ENCODE measurements at regions not wholly inside any gene's neighbourhood (a gene's known extent, or its start where the extent isn't known, plus 50 kb on each side); places are given as distances from the start of the nearest gene placed in this dataset.
"Not testable (repeated sequence)": the region's sequence is repeated elsewhere in the genome, so short reads cannot be mapped to it uniquely, and the experiment has no call there.

- DNase-seq (ENCODE audit: extremely low read depth in 1 of 11, low read depth in 9 of 11, low spot score in 4 of 11) = peak in 7 of 11 donors; percentile 43 to 73 (median 52)
Measured at GRCh38 chr5:93359296-93359959, 221.6 kb downstream of the NR2F1-AS1 start.

GRCh38 chr5:93358176-93358575, 222.8 kb downstream of the NR2F1-AS1 start:
- no peak for DNase-seq (ENCODE audit: extremely low read depth in 1 of 11, low read depth in 9 of 11, low spot score in 4 of 11)

- DNase-seq (ENCODE audit: extremely low read depth in 1 of 11, low read depth in 9 of 11, low spot score in 4 of 11) = no peak
Measured at GRCh38 chr5:93357686-93358085, 223.3 kb downstream of the NR2F1-AS1 start.

GRCh38 chr5:93355691-93356090, 225.3 kb downstream of the NR2F1-AS1 start:
- no peak for DNase-seq (ENCODE audit: extremely low read depth in 1 of 11, low read depth in 9 of 11, low spot score in 4 of 11)

- DNase-seq (ENCODE audit: extremely low read depth in 1 of 11, low read depth in 9 of 11, low spot score in 4 of 11) = no peak
Measured at GRCh38 chr5:93352186-93352585, 228.8 kb downstream of the NR2F1-AS1 start.

- DNase-seq (ENCODE audit: extremely low read depth in 1 of 11, low read depth in 9 of 11, low spot score in 4 of 11) = no peak
Measured at GRCh38 chr5:93349613-93350012, 231.4 kb downstream of the NR2F1-AS1 start.

GRCh38 chr5:93348231-93348630, 232.8 kb downstream of the NR2F1-AS1 start:
- no peak for DNase-seq (ENCODE audit: extremely low read depth in 1 of 11, low read depth in 9 of 11, low spot score in 4 of 11)

GRCh38 chr5:93346850-93347249, 234.2 kb downstream of the NR2F1-AS1 start:
- DNase-seq (ENCODE audit: extremely low read depth in 1 of 11, low read depth in 9 of 11, low spot score in 4 of 11) = not testable (repeated sequence)

- DNase-seq (ENCODE audit: extremely low read depth in 1 of 11, low read depth in 9 of 11, low spot score in 4 of 11) = no peak
Measured at GRCh38 chr5:93346301-93346700, 234.7 kb downstream of the NR2F1-AS1 start.

- DNase-seq (ENCODE audit: extremely low read depth in 1 of 11, low read depth in 9 of 11, low spot score in 4 of 11) = no peak
Measured at GRCh38 chr5:93343570-93343969, 237.4 kb downstream of the NR2F1-AS1 start.

GRCh38 chr5:93342563-93343061, 238.4 kb downstream of the NR2F1-AS1 start:
- no peak for DNase-seq (ENCODE audit: extremely low read depth in 1 of 11, low read depth in 9 of 11, low spot score in 4 of 11)

- DNase-seq (ENCODE audit: extremely low read depth in 1 of 11, low read depth in 9 of 11, low spot score in 4 of 11) = no peak
Measured at GRCh38 chr5:93340881-93341280, 240.1 kb downstream of the NR2F1-AS1 start.

- DNase-seq (ENCODE audit: extremely low read depth in 1 of 11, low read depth in 9 of 11, low spot score in 4 of 11) = no peak
Measured at GRCh38 chr5:93337138-93337537, 243.9 kb downstream of the NR2F1-AS1 start.

GRCh38 chr5:93336330-93337110, 244.5 kb downstream of the NR2F1-AS1 start:
- no peak for DNase-seq (ENCODE audit: extremely low read depth in 1 of 11, low read depth in 9 of 11, low spot score in 4 of 11)

GRCh38 chr5:93331863-93332262, 249.2 kb downstream of the NR2F1-AS1 start:
- no peak for DNase-seq (ENCODE audit: extremely low read depth in 1 of 11, low read depth in 9 of 11, low spot score in 4 of 11)

- DNase-seq (ENCODE audit: extremely low read depth in 1 of 11, low read depth in 9 of 11, low spot score in 4 of 11) = no peak
Measured at GRCh38 chr5:93331241-93331640, 249.8 kb downstream of the NR2F1-AS1 start.

GRCh38 chr5:93330506-93330905, 250.5 kb downstream of the NR2F1-AS1 start:
- DNase-seq (ENCODE audit: extremely low read depth in 1 of 11, low read depth in 9 of 11, low spot score in 4 of 11) = no peak

- no peak for DNase-seq (ENCODE audit: extremely low read depth in 1 of 11, low read depth in 9 of 11, low spot score in 4 of 11)
Measured at GRCh38 chr5:93329756-93330155, 251.3 kb downstream of the NR2F1-AS1 start.

GRCh38 chr5:93328833-93329232, 252.2 kb downstream of the NR2F1-AS1 start:
- DNase-seq (ENCODE audit: extremely low read depth in 1 of 11, low read depth in 9 of 11, low spot score in 4 of 11) = no peak

- DNase-seq (ENCODE audit: extremely low read depth in 1 of 11, low read depth in 9 of 11, low spot score in 4 of 11) = no peak
Measured at GRCh38 chr5:93327605-93328004, 253.4 kb downstream of the NR2F1-AS1 start.

All from renal cortex interstitium (tissue), 11 donors.